ENCODE measurements at regions not wholly inside any gene's neighbourhood (a gene's known extent, or its start where the extent isn't known, plus 50 kb on each side); places are given as distances from the start of the nearest gene placed in this dataset.

DNA sequence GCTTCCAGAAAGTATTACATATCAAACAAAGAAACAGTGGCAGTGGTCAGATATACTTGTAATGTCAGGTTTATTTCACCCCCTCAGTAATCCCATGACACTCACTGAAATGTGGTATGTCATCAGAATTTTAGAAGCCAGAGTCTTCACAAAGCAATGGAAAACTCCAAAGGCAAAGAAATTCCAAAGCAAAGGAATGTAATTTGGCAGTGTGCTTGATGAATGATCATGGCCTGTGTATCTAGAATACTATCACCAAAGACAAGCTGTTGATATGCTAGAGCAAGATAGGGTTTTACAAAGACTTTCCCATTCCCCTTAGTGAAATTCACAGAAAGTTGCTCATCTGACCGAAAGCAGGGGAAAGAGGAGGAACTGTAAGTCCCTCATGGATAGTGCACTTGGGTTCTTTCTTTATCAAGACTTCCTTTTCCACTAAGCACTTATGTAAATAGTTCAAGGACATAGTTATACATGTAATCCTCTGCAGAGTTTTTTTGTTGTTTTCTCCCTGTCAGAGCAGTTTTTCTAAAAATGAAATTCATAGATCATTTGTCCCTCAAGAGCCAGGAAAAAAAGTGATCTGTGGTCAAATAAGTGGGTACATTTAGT lies 243.4 kb downstream of the NHLRC3 start:
- no peak for DNase-seq

DNA sequence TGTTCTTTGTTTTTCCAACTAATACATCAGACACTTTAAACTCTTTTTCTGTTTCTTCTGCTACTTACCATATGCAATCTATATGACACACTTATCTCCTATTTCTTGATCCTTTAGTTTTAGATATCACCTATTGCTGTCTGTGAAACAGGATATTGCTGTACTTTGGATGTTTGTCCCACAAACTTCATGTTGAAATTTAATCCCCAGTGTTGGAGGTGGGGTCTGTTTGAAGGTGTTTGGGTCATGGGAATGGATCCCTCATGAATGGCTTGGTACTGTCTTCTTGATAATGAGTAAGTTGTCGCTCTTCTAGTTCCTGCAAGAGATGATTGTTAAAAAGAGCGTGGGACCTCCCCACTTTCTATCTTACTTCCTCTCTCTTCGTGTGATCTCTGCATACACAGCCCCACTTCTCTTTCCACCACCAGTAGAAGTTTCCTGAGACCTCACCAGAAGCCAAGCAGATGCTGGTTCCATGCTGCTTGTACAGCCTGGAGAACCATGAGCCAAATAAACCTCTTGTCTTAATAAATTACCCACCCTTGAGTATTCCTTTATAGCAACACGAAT lies 244.2 kb downstream of the NHLRC3 start:
- DNase-seq (no peak), ATAC-seq (no peak)
- Mint-ChIP-seq H3K9me3 (peaks cover 8 to 12% of the 10 kb centered on the region in 2 donors), H3K4me1 (no peaks in the 10 kb centered on the region), H3K27me3 (peaks cover 49% of the 10 kb centered on the region), H3K27ac (no peak overlapping the region), H3K4me3 (no peak overlapping the region)

More for the DNA sequence above, 243.4 kb downstream of the NHLRC3 start:
- no peaks in the 10 kb centered on the region for H3K4me1 Mint-ChIP-seq
- H3K4me3 Mint-ChIP-seq = no peak overlapping the region
- H3K9me3 Mint-ChIP-seq = peaks cover under 1 to 4% of the 10 kb centered on the region in 2 donors
- no peak overlapping the region for H3K27ac Mint-ChIP-seq
- peaks cover 49% of the 10 kb centered on the region for H3K27me3 Mint-ChIP-seq
- ATAC-seq = no peak

DNA sequence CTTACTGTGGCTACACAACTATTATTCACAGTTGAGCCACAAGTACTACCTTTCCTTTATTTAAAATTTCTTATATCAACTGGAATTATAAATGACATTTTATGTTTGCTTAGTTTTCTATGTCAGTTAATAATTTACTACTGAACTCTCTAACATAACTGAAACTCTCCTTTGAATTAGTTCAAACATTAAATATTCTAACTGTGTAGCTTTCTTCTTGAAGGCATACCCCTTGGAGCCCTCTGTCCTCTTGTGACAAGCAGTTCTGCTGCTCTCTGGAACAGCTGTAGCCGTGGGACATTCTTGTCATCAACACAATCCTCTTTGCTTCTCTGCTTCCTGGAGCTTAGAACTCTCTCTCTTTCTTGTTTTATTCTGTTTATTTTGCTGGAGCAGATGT lies 244.8 kb downstream of the NHLRC3 start:
- Mint-ChIP-seq H3K4me3 (no peak overlapping the region), H3K9me3 (peaks cover 8 to 17% of the 10 kb centered on the region in 2 donors), H3K4me1 (no peaks in the 10 kb centered on the region), H3K27ac (no peak overlapping the region), H3K27me3 (peaks cover 49% of the 10 kb centered on the region)
- DNase-seq (no peak), ATAC-seq (no peak)

DNA sequence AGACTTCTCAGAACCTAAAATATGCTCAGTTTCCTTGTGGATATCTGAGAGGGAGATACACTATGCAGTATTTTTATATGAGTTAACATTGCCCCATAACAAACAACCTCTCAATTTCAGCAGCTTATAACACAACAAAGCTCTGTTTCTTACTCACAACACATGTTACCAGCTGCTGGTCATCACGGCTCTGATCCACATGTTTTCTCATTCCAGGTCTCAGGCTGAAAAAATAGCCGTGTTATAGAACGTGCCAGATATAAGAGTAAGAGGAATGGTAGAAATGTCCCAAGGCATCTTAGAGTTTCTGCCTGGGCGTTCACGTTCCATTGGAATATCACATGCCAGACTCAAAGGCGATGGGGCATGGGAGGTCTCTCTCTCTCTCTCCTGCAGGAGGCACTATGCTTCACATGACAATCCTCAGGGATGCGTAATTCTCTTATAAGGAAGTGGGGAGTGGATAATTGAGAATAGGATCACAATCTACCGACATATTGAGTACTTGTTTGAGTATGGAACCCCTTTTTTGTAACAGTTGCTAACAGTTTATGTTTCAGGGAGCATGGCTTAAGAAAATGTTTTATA lies 246.6 kb downstream of the NHLRC3 start:
- DNase-seq (no peak), ATAC-seq (no peak)
- H3K9me3 Mint-ChIP-seq = peaks cover 14 to 19% of the 10 kb centered on the region in 2 donors
- no peak overlapping the region for H3K4me3 Mint-ChIP-seq
- H3K27me3 Mint-ChIP-seq = peaks cover 45% of the 10 kb centered on the region
- no peak overlapping the region for H3K27ac Mint-ChIP-seq
- H3K4me1 Mint-ChIP-seq = no peaks in the 10 kb centered on the region

All from stimulated activated naive CD8-positive, alpha-beta T cell treated with anti-CD3 and anti-CD28 coated beads, Interleukin-15, amount 100 ng/mL, for 72 hours (primary cell).